Retina (tissue), 1 donor: ENCODE measurements at regions not wholly inside any gene's neighbourhood (a gene's known extent, or its start where the extent isn't known, plus 50 kb on each side); places are given as distances from the start of the nearest gene placed in this dataset.
"Not testable (repeated sequence)": the region's sequence is repeated elsewhere in the genome, so short reads cannot be mapped to it uniquely, and the experiment has no call there.

Experiments used
- DNase-seq: peaks from one replicate; pipeline ENCODE4 v3.0.0-alpha.2; 2016

- no peak for DNase-seq
Measured at GRCh38 chr17:49898366-49899190, 50.7 kb upstream of the TAC4 start.

GRCh38 chr17:49899191-49899485 is 51.3 kb upstream of the TAC4 start:
- DNase-seq, result no peak

- DNase-seq, result no peak
Measured at GRCh38 chr17:49899588-49899987, 51.7 kb upstream of the TAC4 start.

- DNase-seq, result not testable (repeated sequence)
Measured at GRCh38 chr17:49900801-49901200, 52.9 kb upstream of the TAC4 start.

GRCh38 chr17:49901460-49902331 is 53.8 kb upstream of the TAC4 start:
- DNase-seq, result no peak

- DNase-seq, result no peak
Measured at GRCh38 chr17:49903523-49903922, 55.7 kb upstream of the TAC4 start.

- no peak for DNase-seq
Measured at GRCh38 chr17:49904893-49905292, 57.0 kb upstream of the TAC4 start.

- DNase-seq, result no peak
Measured at GRCh38 chr17:49906531-49907136, 58.8 kb upstream of the TAC4 start.

- DNase-seq, result no peak
Measured at GRCh38 chr17:49907279-49907678, 59.4 kb upstream of the TAC4 start.

- peak; percentile 38 for DNase-seq
Measured at GRCh38 chr17:49908782-49909714, 59.9 kb upstream of the DLX4 start.

GRCh38 chr17:49910094-49910857 is 58.7 kb upstream of the DLX4 start:
- peak; percentile 51 for DNase-seq

- DNase-seq, result no peak
Measured at GRCh38 chr17:49910858-49911204, 58.2 kb upstream of the DLX4 start.

- DNase-seq, result no peak
Measured at GRCh38 chr17:49911719-49912118, 57.3 kb upstream of the DLX4 start.

GRCh38 chr17:49913226-49914095 is 55.5 kb upstream of the DLX4 start:
- DNase-seq, result no peak

GRCh38 chr17:49914096-49914490 is 54.9 kb upstream of the DLX4 start:
- DNase-seq, result no peak

- DNase-seq, result no peak
Measured at GRCh38 chr17:49914664-49915063, 54.3 kb upstream of the DLX4 start.

- DNase-seq, result no peak
Measured at GRCh38 chr17:49915260-49915659, 53.7 kb upstream of the DLX4 start.

- no peak for DNase-seq
Measured at GRCh38 chr17:49915670-49916069, 53.3 kb upstream of the DLX4 start.

GRCh38 chr17:49916854-49917515 is 52.0 kb upstream of the DLX4 start:
- no peak for DNase-seq

- no peak for DNase-seq
Measured at GRCh38 chr17:49918591-49918990, 50.4 kb upstream of the DLX4 start.
